GM12891 (cell line): ENCODE measurements at regions not wholly inside any gene's neighbourhood (a gene's known extent, or its start where the extent isn't known, plus 50 kb on each side); places are given as distances from the start of the nearest gene placed in this dataset.

Experiments
- PAX5 ChIP-seq: IDR thresholded peaks from 2 replicates; pipeline ENCODE4 v1.6.1; 2011; ENCODE audit warnings: low read length, moderate library complexity, mild to moderate bottlenecking; ENCODE audit not compliant: insufficient read depth, severe bottlenecking
- POLR2A ChIP-seq: IDR thresholded peaks from 2 replicates; pipeline ENCODE4 v1.6.1; 2011; ENCODE audit warnings: low read depth, low read length, control low read depth
- POLR2AphosphoS5 ChIP-seq: IDR thresholded peaks from 2 replicates; pipeline ENCODE4 v1.6.1; 2011; ENCODE audit warnings: low read depth, low read length, control low read depth
- POU2F2 ChIP-seq: IDR thresholded peaks from 2 replicates; pipeline ENCODE4 v1.6.1; 2011; ENCODE audit warnings: low read depth, mild to moderate bottlenecking, control low read depth, low read length, moderate library complexity
- SPI1 ChIP-seq: IDR thresholded peaks from 2 replicates; pipeline ENCODE4 v1.6.1; 2011; ENCODE audit warnings: low read depth, low read length, control low read depth
- TAF1 ChIP-seq: IDR thresholded peaks from 2 replicates; pipeline ENCODE4 v1.6.1; 2011; ENCODE audit warnings: low read depth, low read length, control low read depth

GRCh38 chr14:71499018-71499417 is 433.2 kb upstream of the RGS6 start:
- TF ChIP-seq POLR2A (no peak), POLR2AphosphoS5 (no peak), PAX5 (no peak), TAF1 (no peak), SPI1 (no peak), POU2F2 (no peak)
